ENCODE measurements at regions not wholly inside any gene's neighbourhood (a gene's known extent, or its start where the extent isn't known, plus 50 kb on each side); places are given as distances from the start of the nearest gene placed in this dataset.

DNA sequence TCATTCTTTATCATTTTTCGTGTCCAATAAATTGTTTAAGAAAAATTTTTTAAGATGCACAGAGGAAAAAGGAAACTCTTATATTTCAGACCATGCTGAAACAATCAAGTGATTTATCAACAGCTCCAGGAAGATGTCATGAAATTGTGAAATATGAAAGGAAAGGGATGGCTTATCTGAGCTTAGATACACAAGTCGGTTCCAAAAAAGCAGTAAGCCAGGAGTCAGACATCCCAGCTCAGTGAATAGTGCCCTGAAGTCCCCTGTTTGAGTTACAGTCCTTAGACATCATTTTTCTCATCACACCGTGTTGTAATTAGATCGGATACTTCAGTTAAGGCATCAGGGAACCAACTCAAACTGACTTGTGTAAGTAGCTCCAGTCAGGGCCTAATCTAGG is 91.0 kb upstream of the SSTR4 start:
- dilution Hi-C loops (cut with HindIII; ENCODE audit: low sequenced_read_pairs, unreplicated experiment), result no loop called here
- CTCF ChIA-PET, result no interaction called here
- no peak overlapping the region for H2AK9ac ChIP-seq (replicated peaks; ENCODE audit: low read depth, low read length, poor library complexity)

More for the DNA sequence above, 91.0 kb upstream of the SSTR4 start:
- BruUV-seq (replicated peaks), result no TSS peak
- Histone ChIP-seq H2AK5ac (ENCODE audit: low read depth, low read length) (no peak overlapping the region), H3K9ac (ENCODE audit: low read depth, low read length) (no peak overlapping the region), H3K23ac (ENCODE audit: low read depth, low read length) (no peak overlapping the region), H2BK20ac (ENCODE audit: low read depth, low read length) (no peak overlapping the region), H3K18ac (ENCODE audit: low read depth, low read length) (no peak overlapping the region), H2AFZ (replicated peaks; ENCODE audit: low read length, poor library complexity) (no peak overlapping the region), H3K79me1 (ENCODE audit: low read depth in 1 of 2, low read length in 2 of 2) (no peaks in the 10 kb centered on the region), H3K4me2 (ENCODE audit: low read depth, low read length) (no peak overlapping the region), H2BK5ac (ENCODE audit: low read depth, low read length, poor library complexity, severe bottlenecking) (no peak overlapping the region), H4K5ac (ENCODE audit: low read depth, low read length) (no peak overlapping the region), H2BK15ac (ENCODE audit: low read depth, low read length) (no peak overlapping the region), H3K4me3 (ENCODE audit: insufficient read depth, low read depth, low read length) (no peak overlapping the region), H3K27ac (ENCODE audit: insufficient read depth, low read length) (no peak overlapping the region), H4K20me1 (ENCODE audit: insufficient read depth, low read length) (no peaks in the 10 kb centered on the region), H4K91ac (ENCODE audit: insufficient read depth, low read depth, low read length) (no peak overlapping the region), H2BK120ac (ENCODE audit: low read depth, low read length) (no peak overlapping the region), H4K8ac (ENCODE audit: low read depth in 2 of 2, low read length in 2 of 2) (no peak overlapping the region), H3K56ac (ENCODE audit: extremely low read depth, insufficient read depth, low read length) (no peak overlapping the region), H3K14ac (replicated peaks; ENCODE audit: low read depth, low read length) (no peak overlapping the region), H3K4ac (ENCODE audit: low read depth, low read length) (no peak overlapping the region), H3K9me3 (ENCODE audit: control insufficient read depth, insufficient read depth, low read length) (no peaks in the 10 kb centered on the region), H3K36me3 (ENCODE audit: control insufficient read depth, insufficient read depth, low read length) (no peaks in the 10 kb centered on the region), H3K27me3 (ENCODE audit: control insufficient read depth, insufficient read depth, low read length) (no peaks in the 10 kb centered on the region; the same call in 1 of the 2 replicates), H3K9me1 (ENCODE audit: insufficient read depth, low read length) (no peaks in the 10 kb centered on the region), H3K4me1 (ENCODE audit: control insufficient read depth, insufficient read depth, low read length) (no peaks in the 10 kb centered on the region)
- DNase-seq (no peak), ATAC-seq (ENCODE audit: low read depth) (no peak)
- no peak for TF ChIP-seq CHD1 (IDR thresholded peaks at IDR 0.05; ENCODE audit: low read depth, low read length)
- TF ChIP-seq RCOR1 (IDR thresholded peaks at IDR 0.05; ENCODE audit: insufficient replicate concordance, low read length), result no peak
- no peak for TF ChIP-seq USF2 (IDR thresholded peaks at IDR 0.05; ENCODE audit: low read depth, low read length)
- no peak for TF ChIP-seq RAD21 (IDR thresholded peaks at IDR 0.05; ENCODE audit: low read length)
- no peak for TF ChIP-seq CEBPB (IDR thresholded peaks at IDR 0.05; ENCODE audit: low read depth, low read length)
- no peak for TF ChIP-seq BHLHE40 (IDR thresholded peaks at IDR 0.05; ENCODE audit: low read depth, low read length)
- WGBS, 2 experiments (ENCODE audit: extremely low coverage in 2 of 2, insufficient read length in 1 of 2), result 0% methylated on average over 1 of the region's 4 CpGs; no CpG with 5 or more reads in 1 of the 2 experiments
- POLR2A ChIA-PET (ENCODE audit: unreplicated experiment), result no interaction called here
- in situ Hi-C loops (cut with MboI; ENCODE audit: low sequenced_read_pairs) (no loop called here), intact Hi-C loops (cut with micrococcal nuclease) (no loop called here)
